Thoracic aorta (tissue), 2 donors: ENCODE measurements at regions not wholly inside any gene's neighbourhood (a gene's known extent, or its start where the extent isn't known, plus 50 kb on each side); places are given as distances from the start of the nearest gene placed in this dataset.

ENCODE experiments used
- ATAC-seq: fragments of 150-250 bp; one replicate; pipeline ENCODE4 v1.8.0; 2017; ENCODE audit warnings: low read depth; ENCODE audit not compliant: insufficient number of reproducible peaks, low FRiP score
- DNase-seq: peaks from one replicate; pipeline ENCODE4 v3.0.0-alpha.2; 2020; ENCODE audit warnings: low spot score
- H3K27ac ChIP-seq, 2 donors: fragments of 200-600 bp; sonication (generic); 1 replicate in 1 of 2; 2 replicates in 1 of 2; pipeline ENCODE4 v1.5.1; 2016; ENCODE audit warnings: mild to moderate bottlenecking in 2 of 2, moderate library complexity in 2 of 2
- H3K27me3 ChIP-seq: fragments of 200-600 bp; sonication (generic); replicated peaks from 2 replicates; pipeline ENCODE4 v1.6.0; 2016; ENCODE audit warnings: mild to moderate bottlenecking; ENCODE audit not compliant: insufficient read depth
- H3K36me3 ChIP-seq: fragments of 200-600 bp; sonication (generic); one replicate; pipeline ENCODE4 v1.5.1; 2016
- H3K4me1 ChIP-seq, 2 donors: fragments of 200-600 bp; sonication (generic); 1 replicate in 1 of 2; 2 replicates in 1 of 2; pipeline versions ENCODE4 v1.5.1 to v1.6.0; 2016; ENCODE audit warnings: low read depth in 2 of 2, mild to moderate bottlenecking in 1 of 2; ENCODE audit not compliant: control insufficient read depth in 1 of 2
- H3K4me3 ChIP-seq: fragments of 200-600 bp; sonication (generic); 2 replicates; pipeline ENCODE4 v1.5.1; 2016; ENCODE audit warnings: mild to moderate bottlenecking
- H3K9me3 ChIP-seq: fragments of 200-600 bp; sonication (generic); 2 replicates; pipeline ENCODE4 v1.5.1; 2016
- TF ChIP-seq, protein P1 (sequence below): fragments of 200-600 bp; sonication (generic); IDR thresholded peaks from one replicate; pipeline ENCODE4 v1.5.1; 2019; ENCODE audit warnings: antibody characterized with exemption

DNA sequence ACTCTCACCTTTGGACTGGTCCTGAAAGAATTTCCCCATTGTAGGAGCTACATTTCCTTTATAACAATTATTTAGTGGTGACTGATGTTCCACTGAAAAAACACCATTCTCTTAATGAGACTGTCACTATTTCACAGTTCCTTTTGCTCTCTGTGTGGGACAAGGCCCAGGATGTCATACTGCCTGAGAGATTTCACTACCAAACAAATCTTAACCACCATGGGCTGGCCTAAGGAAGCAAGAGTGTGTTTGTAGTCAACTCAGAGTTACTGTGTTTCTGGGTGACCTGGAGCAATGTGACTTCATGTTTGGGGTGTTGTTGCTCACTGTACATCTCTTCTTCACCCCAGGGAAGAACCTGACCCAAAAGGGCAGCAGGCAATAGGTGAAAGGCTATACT is 50.1 kb upstream of the ZNF608 start:
- Histone ChIP-seq H3K27me3 (no peaks in the 10 kb centered on the region), H3K4me1 (no peaks in the 10 kb centered on the region), H3K36me3 (no peaks in the 10 kb centered on the region), H3K9me3 (no peaks in the 10 kb centered on the region), H3K4me3 (no peak overlapping the region), H3K27ac (no peak overlapping the region)
- TF ChIP-seq, protein P1, sequence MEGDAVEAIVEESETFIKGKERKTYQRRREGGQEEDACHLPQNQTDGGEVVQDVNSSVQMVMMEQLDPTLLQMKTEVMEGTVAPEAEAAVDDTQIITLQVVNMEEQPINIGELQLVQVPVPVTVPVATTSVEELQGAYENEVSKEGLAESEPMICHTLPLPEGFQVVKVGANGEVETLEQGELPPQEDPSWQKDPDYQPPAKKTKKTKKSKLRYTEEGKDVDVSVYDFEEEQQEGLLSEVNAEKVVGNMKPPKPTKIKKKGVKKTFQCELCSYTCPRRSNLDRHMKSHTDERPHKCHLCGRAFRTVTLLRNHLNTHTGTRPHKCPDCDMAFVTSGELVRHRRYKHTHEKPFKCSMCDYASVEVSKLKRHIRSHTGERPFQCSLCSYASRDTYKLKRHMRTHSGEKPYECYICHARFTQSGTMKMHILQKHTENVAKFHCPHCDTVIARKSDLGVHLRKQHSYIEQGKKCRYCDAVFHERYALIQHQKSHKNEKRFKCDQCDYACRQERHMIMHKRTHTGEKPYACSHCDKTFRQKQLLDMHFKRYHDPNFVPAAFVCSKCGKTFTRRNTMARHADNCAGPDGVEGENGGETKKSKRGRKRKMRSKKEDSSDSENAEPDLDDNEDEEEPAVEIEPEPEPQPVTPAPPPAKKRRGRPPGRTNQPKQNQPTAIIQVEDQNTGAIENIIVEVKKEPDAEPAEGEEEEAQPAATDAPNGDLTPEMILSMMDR: no peak
- no peak for ATAC-seq
- DNase-seq: no peak

DNA sequence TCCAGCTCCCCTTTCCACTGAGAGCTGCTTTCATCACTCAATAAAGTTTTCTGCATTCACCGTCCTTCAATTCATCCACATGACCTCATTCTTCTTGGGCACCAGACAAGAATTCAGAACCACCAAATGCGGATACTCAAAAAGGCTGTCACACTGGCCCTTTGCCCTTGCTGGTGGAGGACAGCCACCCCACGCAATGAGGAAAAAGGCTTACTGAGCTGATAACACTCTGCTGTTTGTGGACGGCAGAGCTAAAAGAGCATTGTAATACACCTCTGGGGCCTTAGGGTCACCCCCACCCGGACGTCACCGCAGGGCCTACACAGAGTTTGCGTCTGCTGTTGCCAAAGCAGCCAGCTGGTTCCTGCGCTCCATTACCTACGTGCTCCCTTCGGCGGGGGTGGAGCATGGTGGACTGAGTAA is 51.2 kb upstream of the ZNF608 start:
- H3K36me3 ChIP-seq: no peaks in the 10 kb centered on the region
- no peaks in the 10 kb centered on the region for H3K4me1 ChIP-seq
- no peak for ATAC-seq
- no peaks in the 10 kb centered on the region for H3K9me3 ChIP-seq
- TF ChIP-seq, protein P1: no peak
- no peaks in the 10 kb centered on the region for H3K27me3 ChIP-seq
- H3K4me3 ChIP-seq: no peak overlapping the region
- H3K27ac ChIP-seq: no peak overlapping the region
- no peak for DNase-seq

DNA sequence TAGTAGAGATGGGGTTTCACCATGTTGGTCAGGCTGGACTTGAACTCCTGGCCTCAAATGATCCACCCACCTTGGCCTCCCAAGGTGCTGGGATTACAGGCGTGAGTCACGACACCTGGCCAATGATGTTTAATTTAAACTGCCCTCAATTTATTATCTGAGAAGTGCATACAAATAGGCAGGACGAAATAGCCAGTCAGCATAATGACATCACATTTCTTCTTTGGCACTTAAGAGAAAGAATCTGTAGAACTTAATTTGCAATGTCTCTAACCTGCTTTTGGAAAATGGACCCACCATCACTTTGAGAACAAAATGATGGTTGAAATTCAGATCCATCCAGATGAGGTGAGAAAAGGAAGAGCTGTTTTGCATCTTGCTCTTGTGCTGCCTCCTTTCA is 52.5 kb upstream of the ZNF608 start:
- Histone ChIP-seq H3K36me3 (no peaks in the 10 kb centered on the region), H3K4me3 (no peak overlapping the region), H3K9me3 (no peaks in the 10 kb centered on the region), H3K27me3 (no peaks in the 10 kb centered on the region), H3K27ac (no peak overlapping the region), H3K4me1 (no peaks in the 10 kb centered on the region)
- no peak for ATAC-seq
- no peak for DNase-seq
- TF ChIP-seq, protein P1: no peak

DNA sequence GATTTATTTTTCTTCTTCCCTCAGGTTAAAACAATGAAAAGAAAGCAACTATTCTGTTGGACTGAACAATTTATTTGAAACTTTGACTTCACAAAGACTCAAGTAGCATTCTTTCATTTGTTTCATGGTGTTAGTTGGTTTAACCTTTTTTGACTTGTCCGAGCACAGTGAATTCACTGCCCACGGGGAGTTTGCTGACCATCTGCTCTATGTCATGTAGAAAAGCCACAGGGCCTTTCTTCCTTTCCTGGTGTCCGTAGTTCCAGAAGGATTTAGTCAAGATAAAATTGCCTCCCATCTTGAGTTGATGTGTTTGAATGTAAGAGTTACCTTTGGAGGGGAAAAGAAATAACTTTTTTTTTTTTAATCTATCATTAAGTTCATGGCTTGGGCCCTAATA is 55.1 kb upstream of the ZNF608 start:
- no peak for DNase-seq

DNA sequence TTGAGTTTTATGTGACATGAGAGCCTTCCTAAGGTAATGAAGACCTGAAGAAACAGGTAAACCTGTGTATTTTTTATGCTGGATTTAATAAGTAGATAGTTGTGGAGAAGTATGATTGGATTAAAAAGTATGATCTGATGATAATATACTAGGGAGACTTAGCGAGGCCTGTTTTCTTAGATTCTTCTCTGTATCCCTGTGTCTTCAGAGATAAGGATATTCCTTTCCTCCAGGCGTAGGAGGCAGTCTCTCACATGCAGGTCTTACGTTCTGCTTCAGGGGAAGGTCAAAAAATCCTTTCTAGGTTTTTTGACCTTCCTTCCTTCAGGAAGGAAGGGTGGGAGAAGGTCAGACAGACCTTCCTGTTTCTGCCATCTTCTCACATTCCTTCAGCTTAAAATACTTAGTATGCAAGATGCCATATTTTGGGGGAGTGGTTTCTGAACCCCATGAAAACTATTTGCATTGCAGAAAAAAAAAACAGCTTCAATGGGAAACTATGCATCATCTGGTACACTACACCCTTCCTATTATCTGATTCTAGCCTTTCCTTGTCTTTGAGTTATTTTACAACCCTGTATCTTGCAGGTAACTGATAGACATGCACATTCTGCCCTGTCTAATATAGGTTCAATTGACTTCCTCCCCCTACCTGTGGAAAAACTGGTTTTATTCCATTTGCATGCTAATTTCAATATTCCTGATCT is 57.3 kb upstream of the ZNF608 start:
- no peak overlapping the region for H3K4me3 ChIP-seq
- no peaks in the 10 kb centered on the region for H3K9me3 ChIP-seq
- ATAC-seq (no peak), DNase-seq (no peak)
- H3K4me1 ChIP-seq: no peaks in the 10 kb centered on the region
- no peaks in the 10 kb centered on the region for H3K36me3 ChIP-seq
- TF ChIP-seq, protein P1: no peak
- no peaks in the 10 kb centered on the region for H3K27me3 ChIP-seq
- H3K27ac ChIP-seq: no peak overlapping the region

More for the DNA sequence above, 55.1 kb upstream of the ZNF608 start:
- H3K9me3 ChIP-seq: no peaks in the 10 kb centered on the region
- no peak overlapping the region for H3K4me3 ChIP-seq
- H3K36me3 ChIP-seq: no peaks in the 10 kb centered on the region
- no peak for ATAC-seq
- TF ChIP-seq, protein P1: no peak
- H3K4me1 ChIP-seq: no peaks in the 10 kb centered on the region
- no peak overlapping the region for H3K27ac ChIP-seq
- no peaks in the 10 kb centered on the region for H3K27me3 ChIP-seq
